ENCODE measurements at regions not wholly inside any gene's neighbourhood (a gene's known extent, or its start where the extent isn't known, plus 50 kb on each side); places are given as distances from the start of the nearest gene placed in this dataset.

DNA sequence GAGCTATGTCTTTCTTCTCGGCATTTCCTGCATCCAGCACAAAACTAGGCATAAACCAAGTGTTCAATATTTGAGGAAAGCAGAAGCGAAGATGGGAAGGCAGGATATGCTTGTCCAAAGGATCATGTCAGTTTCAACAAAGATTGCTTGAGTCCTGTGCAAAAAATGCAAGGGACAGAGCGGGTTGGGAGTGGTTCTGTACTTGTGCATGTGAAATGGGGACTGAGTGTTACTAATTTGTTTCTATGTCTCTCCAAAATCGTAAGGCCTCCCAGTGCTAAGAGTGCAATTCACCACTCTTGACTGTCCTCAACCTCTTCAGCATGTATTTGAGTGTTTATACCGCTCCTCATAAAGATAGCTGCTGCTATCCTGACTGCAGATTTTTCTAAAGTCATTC is 166.2 kb downstream of the DLEU7 start:
- no peak for TF ChIP-seq POLR2AphosphoS5 (IDR thresholded peaks at IDR 0.05; ENCODE audit: insufficient read depth in 1 of 2, low read depth in 1 of 2)
- no peak for TF ChIP-seq POLR2A (IDR thresholded peaks at IDR 0.05)
- TF ChIP-seq, protein P1, sequence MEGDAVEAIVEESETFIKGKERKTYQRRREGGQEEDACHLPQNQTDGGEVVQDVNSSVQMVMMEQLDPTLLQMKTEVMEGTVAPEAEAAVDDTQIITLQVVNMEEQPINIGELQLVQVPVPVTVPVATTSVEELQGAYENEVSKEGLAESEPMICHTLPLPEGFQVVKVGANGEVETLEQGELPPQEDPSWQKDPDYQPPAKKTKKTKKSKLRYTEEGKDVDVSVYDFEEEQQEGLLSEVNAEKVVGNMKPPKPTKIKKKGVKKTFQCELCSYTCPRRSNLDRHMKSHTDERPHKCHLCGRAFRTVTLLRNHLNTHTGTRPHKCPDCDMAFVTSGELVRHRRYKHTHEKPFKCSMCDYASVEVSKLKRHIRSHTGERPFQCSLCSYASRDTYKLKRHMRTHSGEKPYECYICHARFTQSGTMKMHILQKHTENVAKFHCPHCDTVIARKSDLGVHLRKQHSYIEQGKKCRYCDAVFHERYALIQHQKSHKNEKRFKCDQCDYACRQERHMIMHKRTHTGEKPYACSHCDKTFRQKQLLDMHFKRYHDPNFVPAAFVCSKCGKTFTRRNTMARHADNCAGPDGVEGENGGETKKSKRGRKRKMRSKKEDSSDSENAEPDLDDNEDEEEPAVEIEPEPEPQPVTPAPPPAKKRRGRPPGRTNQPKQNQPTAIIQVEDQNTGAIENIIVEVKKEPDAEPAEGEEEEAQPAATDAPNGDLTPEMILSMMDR (IDR thresholded peaks at IDR 0.05): no peak

All from vagina (tissue), 2 donors.